Aorta (tissue), 5 donors: ENCODE measurements at regions not wholly inside any gene's neighbourhood (a gene's known extent, or its start where the extent isn't known, plus 50 kb on each side); places are given as distances from the start of the nearest gene placed in this dataset.
A peak's percentile ranks its signal among the peaks of the same experiment; 100 is the strongest.

Source experiments
- ATAC-seq: fragments of 200-7000 bp; cut with Tn5 transposase; one replicate; pipeline ENCODE4 v1.9.1; 2022; ENCODE audit warnings: moderate library complexity; ENCODE audit not compliant: low FRiP score
- DNase-seq, 2 donors: peaks; one replicate each; pipeline ENCODE4 v3.0.0-alpha.2; 2020
- H3K27ac ChIP-seq, 2 donors: one replicate each; pipeline ENCODE4 v1.5.1; 2013; ENCODE audit warnings: low read length in 2 of 2, mild to moderate bottlenecking in 2 of 2, moderate library complexity in 2 of 2, control low read depth in 1 of 2, inconsistent platforms in 1 of 2, low read depth in 1 of 2
- H3K27me3 ChIP-seq, 2 donors: one replicate each; pipeline ENCODE4 v1.6.1; 2013; ENCODE audit warnings: control low read depth in 1 of 2, low read length in 1 of 2, mild to moderate bottlenecking in 1 of 2, moderate library complexity in 1 of 2; ENCODE audit not compliant: insufficient read depth in 2 of 2, control insufficient read depth in 1 of 2
- H3K36me3 ChIP-seq, 2 donors: one replicate each; pipeline ENCODE4 v1.6.1; 2013; ENCODE audit warnings: control low read depth in 1 of 2, low read length in 1 of 2, mild to moderate bottlenecking in 1 of 2; ENCODE audit not compliant: insufficient read depth in 2 of 2, control insufficient read depth in 1 of 2
- H3K4me1 ChIP-seq, 2 donors: one replicate each; pipeline ENCODE4 v1.6.1; 2013; ENCODE audit warnings: low read length in 2 of 2, control low read depth in 1 of 2, mild to moderate bottlenecking in 1 of 2, moderate library complexity in 1 of 2; ENCODE audit not compliant: insufficient read depth in 2 of 2, control insufficient read depth in 1 of 2
- H3K4me3 ChIP-seq, 2 donors: one replicate each; pipeline ENCODE4 v1.5.1; 2013; ENCODE audit warnings: low read length in 2 of 2, control low read depth in 1 of 2, mild to moderate bottlenecking in 1 of 2
- H3K9me3 ChIP-seq: one replicate; pipeline ENCODE4 v1.6.1; 2013; ENCODE audit warnings: mild to moderate bottlenecking, low read length; ENCODE audit not compliant: control insufficient read depth
- WGBS, 2 donors: extraction: QIAGEN DNeasy Blood & Tissue Kit; methylation state at CpG; one replicate each; pipeline ENCODE4 v1.1.7; 2013; 5-methylcytosine and 5-hydroxymethylcytosine counted together
- intact Hi-C, 2 donors: fragments of 100-400 bp; cut with DNase I; formaldehyde crosslinking; loops; one replicate each; pipeline versions ENCODE4 v1.14.2 to v1.15.0; 2022
- donor health status: healthy with polysubstance abuse.
- donor health status: Bipolar disorder and iron deficiency.
- donor health status: DM: no; HTN: no; CAD: no.
- donor health status: DM: no; HTN: no; CAD: no.
- donor health status: DM: yes; HTN: yes; CAD: no.

GRCh38 chr2:103144837-103145236 lies 383.0 kb downstream of the TMEM182 start:
- DNase-seq: no peak
- H3K4me3 ChIP-seq: no peak overlapping the region
- H3K4me1 ChIP-seq: no peaks in the 10 kb centered on the region
- ATAC-seq: no peak
- WGBS, 2 donors: 84 to 86% methylated on average over 1 of the region's 1 CpG
- no peaks in the 10 kb centered on the region for H3K27me3 ChIP-seq
- H3K27ac ChIP-seq: no peak overlapping the region
- H3K36me3 ChIP-seq: no peaks in the 10 kb centered on the region
- H3K9me3 ChIP-seq: no peaks in the 10 kb centered on the region
- intact Hi-C loops: no loop called here

DNA sequence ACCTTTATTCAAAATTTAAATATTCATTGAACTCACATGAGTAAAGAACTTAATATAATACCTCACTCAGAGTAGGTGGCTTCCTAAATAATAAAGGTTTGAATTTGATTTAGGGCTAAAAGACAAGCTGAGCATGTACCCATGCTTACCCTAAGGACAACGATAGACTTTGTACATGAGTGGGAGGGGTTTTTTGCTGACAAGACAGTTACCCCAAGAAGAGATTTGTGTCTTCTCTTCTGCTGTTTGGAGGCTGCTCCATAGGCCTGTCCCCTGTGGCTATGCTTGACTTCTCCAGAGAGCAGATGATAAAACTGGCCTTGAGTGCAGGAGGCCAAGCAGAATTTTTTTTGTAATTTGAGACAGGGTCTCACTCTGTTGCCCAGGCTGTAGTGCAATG lies 383.9 kb downstream of the TMEM182 start:
- ATAC-seq: no peak
- H3K4me1 ChIP-seq: no peaks in the 10 kb centered on the region
- intact Hi-C loops: no loop called here

GRCh38 chr2:103151046-103151445 lies 389.2 kb downstream of the TMEM182 start:
- Histone ChIP-seq H3K9me3 (no peaks in the 10 kb centered on the region), H3K4me3 (no peak overlapping the region), H3K36me3 (no peaks in the 10 kb centered on the region), H3K27me3 (no peaks in the 10 kb centered on the region), H3K4me1 (peaks cover 0 to 1% of the 10 kb centered on the region in 2 donors), H3K27ac (no peak overlapping the region)
- DNase-seq (no peak), ATAC-seq (no peak)
- WGBS, 2 donors: 96 to 97% methylated on average over 3 of the region's 3 CpGs
- intact Hi-C loops: no loop called here

More for the DNA sequence above, 383.9 kb downstream of the TMEM182 start:
- Histone ChIP-seq H3K36me3 (no peaks in the 10 kb centered on the region), H3K27me3 (no peaks in the 10 kb centered on the region), H3K9me3 (no peaks in the 10 kb centered on the region), H3K4me3 (no peak overlapping the region), H3K27ac (no peak overlapping the region)
- WGBS, 2 donors: 70 to 86% methylated on average over 1 of the region's 1 CpG
- no peak for DNase-seq

- no peak for DNase-seq
- Histone ChIP-seq H3K27ac (no peak overlapping the region), H3K9me3 (no peaks in the 10 kb centered on the region), H3K27me3 (no peaks in the 10 kb centered on the region), H3K4me1 (peaks cover 0 to 1% of the 10 kb centered on the region in 2 donors), H3K4me3 (no peak overlapping the region), H3K36me3 (no peaks in the 10 kb centered on the region)
- 0 to 6% methylated on average over 2 of the region's 2 CpGs for WGBS, 2 donors
- intact Hi-C loops: no loop called here
- no peak for ATAC-seq
Observed at GRCh38 chr2:103152556-103152955, 390.7 kb downstream of the TMEM182 start.

DNA sequence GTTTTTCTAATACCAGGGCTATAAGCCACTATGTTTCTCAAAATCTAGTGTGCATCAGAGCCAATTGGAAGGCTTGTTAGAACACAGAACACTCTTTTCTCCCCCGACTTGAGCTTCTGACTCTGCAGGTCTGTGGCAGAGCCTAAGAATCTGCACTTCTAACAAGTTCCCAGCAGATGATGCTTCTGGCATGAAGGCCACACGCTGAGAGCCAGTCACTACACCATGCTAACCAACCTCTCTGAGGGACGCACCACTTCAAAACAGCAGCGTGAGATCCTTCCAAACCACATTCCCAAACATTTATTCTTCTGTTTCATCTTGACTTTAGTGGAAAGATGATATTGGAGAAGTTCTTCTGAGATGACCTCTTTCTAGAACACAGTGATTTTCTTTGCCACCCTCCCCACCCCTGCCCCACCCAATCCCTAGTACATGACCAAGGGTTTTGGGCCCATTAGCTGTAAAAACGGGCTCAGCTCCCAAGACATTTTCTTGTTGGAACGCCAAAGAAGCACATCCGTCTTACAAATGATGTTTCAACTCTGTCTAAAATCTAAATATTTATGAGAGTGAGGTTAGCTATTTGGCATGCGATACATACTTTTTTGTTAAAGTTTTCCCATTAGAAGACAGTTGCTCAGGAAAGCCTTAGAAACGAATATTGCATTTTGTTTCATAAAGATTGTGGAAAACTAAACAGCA lies 391.9 kb downstream of the TMEM182 start:
- Histone ChIP-seq H3K36me3 (no peaks in the 10 kb centered on the region), H3K4me3 (no peak overlapping the region), H3K4me1 (peaks cover 0 to 1% of the 10 kb centered on the region in 2 donors), H3K9me3 (no peaks in the 10 kb centered on the region), H3K27ac (no peak overlapping the region), H3K27me3 (no peaks in the 10 kb centered on the region)
- DNase-seq (no peak), ATAC-seq (no peak)
- intact Hi-C loops: no loop called here
- 51 to 57% methylated on average over 9 of the region's 9 CpGs for WGBS, 2 donors

- no peak for DNase-seq
Observed at GRCh38 chr2:103155308-103155707, 393.5 kb downstream of the TMEM182 start.

DNA sequence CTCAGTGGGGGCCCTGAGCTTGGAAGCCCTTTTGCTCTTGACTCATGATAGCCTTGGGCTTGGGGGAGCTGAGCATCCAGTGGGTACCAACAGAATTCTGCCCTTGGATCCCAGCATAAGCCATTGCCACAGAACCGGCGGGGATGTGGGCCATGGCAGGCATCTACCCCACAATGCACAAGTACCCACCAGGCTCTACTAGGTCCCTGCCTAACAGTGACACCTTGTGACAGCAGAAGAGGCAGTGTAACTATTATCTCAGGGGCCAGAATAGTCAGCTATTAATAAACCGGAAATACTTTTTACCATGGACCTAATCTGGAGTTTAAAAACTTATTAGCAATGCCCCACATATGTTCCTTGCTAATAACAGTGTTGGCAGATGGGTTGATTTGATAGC lies 397.2 kb downstream of the TMEM182 start:
- H3K27me3 ChIP-seq: no peaks in the 10 kb centered on the region
- intact Hi-C loops: no loop called here
- H3K4me3 ChIP-seq: no peak overlapping the region
- H3K36me3 ChIP-seq: no peaks in the 10 kb centered on the region
- 72 to 78% methylated on average over 3 of the region's 3 CpGs for WGBS, 2 donors
- H3K4me1 ChIP-seq: no peaks in the 10 kb centered on the region
- H3K27ac ChIP-seq: no peak overlapping the region
- ATAC-seq (no peak), DNase-seq (no peak)
- H3K9me3 ChIP-seq: no peaks in the 10 kb centered on the region

More at GRCh38 chr2:103155308-103155707, 393.5 kb downstream of the TMEM182 start:
- no peaks in the 10 kb centered on the region for H3K27me3 ChIP-seq
- H3K9me3 ChIP-seq: no peaks in the 10 kb centered on the region
- no peak overlapping the region for H3K27ac ChIP-seq
- H3K4me3 ChIP-seq: no peak overlapping the region
- no peak for ATAC-seq
- intact Hi-C loops: no loop called here
- 98 to 99% methylated on average over 3 of the region's 3 CpGs for WGBS, 2 donors
- no peaks in the 10 kb centered on the region for H3K36me3 ChIP-seq
- peaks cover 0 to 1% of the 10 kb centered on the region in 2 donors for H3K4me1 ChIP-seq

- WGBS, 2 donors: 6 to 13% methylated on average over 7 of the region's 7 CpGs
- Histone ChIP-seq H3K4me1 (no peaks in the 10 kb centered on the region), H3K27ac (no peak overlapping the region), H3K36me3 (no peaks in the 10 kb centered on the region), H3K4me3 (no peak overlapping the region), H3K27me3 (no peaks in the 10 kb centered on the region), H3K9me3 (no peaks in the 10 kb centered on the region)
- intact Hi-C loops: no loop called here
- ATAC-seq (peak; percentile 76), DNase-seq (no peak)
Observed at GRCh38 chr2:103161456-103162289, 399.8 kb downstream of the TMEM182 start.

- ATAC-seq: no peak
- 65 to 74% methylated on average over 5 of the region's 5 CpGs for WGBS, 2 donors
- Histone ChIP-seq H3K4me1 (no peaks in the 10 kb centered on the region), H3K4me3 (no peak overlapping the region), H3K27ac (no peak overlapping the region), H3K27me3 (no peaks in the 10 kb centered on the region), H3K36me3 (no peaks in the 10 kb centered on the region), H3K9me3 (no peaks in the 10 kb centered on the region)
- no peak for DNase-seq
- intact Hi-C loops: no loop called here
Observed at GRCh38 chr2:103164748-103165147, 402.9 kb downstream of the TMEM182 start.
